ENCODE measurements at regions not wholly inside any gene's neighbourhood (a gene's known extent, or its start where the extent isn't known, plus 50 kb on each side); places are given as distances from the start of the nearest gene placed in this dataset.

DNA sequence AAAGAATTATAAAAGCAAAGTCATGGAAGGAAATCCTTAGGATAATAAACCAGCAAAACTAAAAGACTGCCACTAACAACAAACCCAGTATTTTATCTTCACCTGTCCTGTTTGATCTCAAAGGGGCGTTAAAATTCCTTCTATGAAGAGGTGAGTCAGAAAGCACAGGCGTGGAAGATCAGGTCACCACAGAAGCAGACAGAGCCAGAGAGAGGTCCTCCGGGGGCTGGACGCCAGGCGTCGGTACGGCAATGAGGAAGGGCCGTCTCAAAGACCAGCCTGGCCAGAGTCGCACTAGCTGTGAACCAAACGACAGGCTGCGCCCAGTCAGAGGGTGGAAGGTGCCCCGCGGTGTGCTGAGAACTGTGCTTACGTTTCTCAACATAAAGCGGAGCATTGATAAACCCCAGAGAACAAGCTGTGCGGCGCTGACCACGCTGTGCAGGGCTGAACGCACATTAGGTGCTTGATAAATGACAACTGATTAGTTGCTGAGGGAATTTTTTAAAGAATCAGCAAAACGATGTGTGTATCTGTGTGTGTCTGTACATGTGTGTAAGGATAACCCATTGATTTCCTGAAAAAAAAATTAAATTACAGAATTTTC lies 85.6 kb downstream of the RNASET2 start:
- no peak overlapping the region for H3T11ph ChIP-seq (ENCODE audit: low read length)
- H2BK15ac ChIP-seq (ENCODE audit: low read depth, low read length): no peak overlapping the region
- no peak overlapping the region for H3K27ac ChIP-seq (ENCODE audit: insufficient read length, low read depth, low read length)
- DNase-seq: no peak
- no peak overlapping the region for H3K4ac ChIP-seq (ENCODE audit: low read depth, low read length)
- H3K23me2 ChIP-seq (ENCODE audit: insufficient read length, low read depth, low read length, poor library complexity, severe bottlenecking): no peaks in the 10 kb centered on the region
- no peak overlapping the region for H4K8ac ChIP-seq (replicated peaks; ENCODE audit: insufficient read length, low read depth, low read length)
- Mint-ChIP-seq H3K27me3 (ENCODE audit: low read depth) (no peaks in the 10 kb centered on the region; the same call in 1 of the 2 replicates), H3K27ac (no peak overlapping the region), H3K36me3 (ENCODE audit: insufficient read depth in 1 of 3, low read depth in 3 of 3) (no peaks in the 10 kb centered on the region), H3K4me1 (peaks cover 9 to 14% of the 10 kb centered on the region in 2 experiments), H3K4me3 (no peak overlapping the region), H3K9me3 (no peaks in the 10 kb centered on the region)
- WGBS (ENCODE audit: extremely low coverage, insufficient read length, low lambda C conversion rate): no CpG with 5 or more reads among the region's 20 CpGs
- H2BK5ac ChIP-seq (ENCODE audit: insufficient read length, low read length): no peak overlapping the region
- no peak overlapping the region for H2AK5ac ChIP-seq (ENCODE audit: insufficient read length, low read length)
- H3K56ac ChIP-seq (ENCODE audit: insufficient read length, low read depth, low read length): no peak overlapping the region
- H2BK20ac ChIP-seq (ENCODE audit: low read depth, low read length, poor library complexity, severe bottlenecking): no peak overlapping the region
- H3K9me3 ChIP-seq (ENCODE audit: control insufficient read depth, low read depth, low read length): no peaks in the 10 kb centered on the region
- H3K4me2 ChIP-seq (ENCODE audit: insufficient read depth, insufficient read length, low read length): no peak overlapping the region
- no peaks in the 10 kb centered on the region for H3K27me3 ChIP-seq (ENCODE audit: insufficient read depth, low read length)
- no peaks in the 10 kb centered on the region for H3K79me1 ChIP-seq (ENCODE audit: insufficient read depth, low read depth, low read length, poor library complexity, severe bottlenecking)
- H4K20me1 ChIP-seq (ENCODE audit: control insufficient read depth, insufficient read depth, insufficient read length): no peaks in the 10 kb centered on the region
- no peak overlapping the region for H4K91ac ChIP-seq (ENCODE audit: insufficient read length, low read depth, low read length)
- H3K9ac ChIP-seq (ENCODE audit: extremely low read depth, insufficient read length, low read length): no peak overlapping the region
- no peak overlapping the region for H3K23ac ChIP-seq (ENCODE audit: insufficient read length, low read depth, low read length)
- no peak overlapping the region for H2AFZ ChIP-seq (ENCODE audit: low read length)
- H3K18ac ChIP-seq (ENCODE audit: insufficient read length, low read depth, low read length): no peak overlapping the region
- H3K4me1 ChIP-seq (ENCODE audit: insufficient read depth, low read length): no peaks in the 10 kb centered on the region; the same call in 1 of the 2 replicates
- no peak overlapping the region for H2BK12ac ChIP-seq (ENCODE audit: insufficient read length, low read depth, low read length)
- H3K14ac ChIP-seq (ENCODE audit: insufficient read depth, low read length): no peak overlapping the region
- TF ChIP-seq, protein P1, sequence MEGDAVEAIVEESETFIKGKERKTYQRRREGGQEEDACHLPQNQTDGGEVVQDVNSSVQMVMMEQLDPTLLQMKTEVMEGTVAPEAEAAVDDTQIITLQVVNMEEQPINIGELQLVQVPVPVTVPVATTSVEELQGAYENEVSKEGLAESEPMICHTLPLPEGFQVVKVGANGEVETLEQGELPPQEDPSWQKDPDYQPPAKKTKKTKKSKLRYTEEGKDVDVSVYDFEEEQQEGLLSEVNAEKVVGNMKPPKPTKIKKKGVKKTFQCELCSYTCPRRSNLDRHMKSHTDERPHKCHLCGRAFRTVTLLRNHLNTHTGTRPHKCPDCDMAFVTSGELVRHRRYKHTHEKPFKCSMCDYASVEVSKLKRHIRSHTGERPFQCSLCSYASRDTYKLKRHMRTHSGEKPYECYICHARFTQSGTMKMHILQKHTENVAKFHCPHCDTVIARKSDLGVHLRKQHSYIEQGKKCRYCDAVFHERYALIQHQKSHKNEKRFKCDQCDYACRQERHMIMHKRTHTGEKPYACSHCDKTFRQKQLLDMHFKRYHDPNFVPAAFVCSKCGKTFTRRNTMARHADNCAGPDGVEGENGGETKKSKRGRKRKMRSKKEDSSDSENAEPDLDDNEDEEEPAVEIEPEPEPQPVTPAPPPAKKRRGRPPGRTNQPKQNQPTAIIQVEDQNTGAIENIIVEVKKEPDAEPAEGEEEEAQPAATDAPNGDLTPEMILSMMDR (conservative IDR thresholded peaks at IDR 0.05): no peak
- H2BK120ac ChIP-seq (ENCODE audit: low read depth, low read length, poor library complexity, severe bottlenecking): no peak overlapping the region
- H4K5ac ChIP-seq (ENCODE audit: insufficient read length, low read depth, low read length): no peak overlapping the region
- H3K79me2 ChIP-seq (ENCODE audit: insufficient read depth, low read length): no peaks in the 10 kb centered on the region

Data from H9 (cell line).